HG03108 (cell line): ENCODE measurements at regions not wholly inside any gene's neighbourhood (a gene's known extent, or its start where the extent isn't known, plus 50 kb on each side); places are given as distances from the start of the nearest gene placed in this dataset.
A peak's percentile ranks its signal among the peaks of the same experiment; 100 is the strongest.
"Not testable (repeated sequence)": the region's sequence is repeated elsewhere in the genome, so short reads cannot be mapped to it uniquely, and the experiment has no call there.

Experiments
- ATAC-seq: cut with Tn5 transposase; IDR thresholded peaks from one replicate; pipeline ENCODE4 v1.9.1; 2021; ENCODE audit warnings: moderate library complexity; ENCODE audit not compliant: unreplicated experiment

- no peak for ATAC-seq
These were observed 209.8 kb downstream of the TPBG start for GRCh38 chr6:82573254-82573972.

GRCh38 chr6:82576284-82576683, 212.7 kb downstream of the TPBG start:
- no peak for ATAC-seq

- no peak for ATAC-seq
These were observed 220.6 kb downstream of the TPBG start for GRCh38 chr6:82584194-82584695.

- no peak for ATAC-seq
These were observed 221.2 kb downstream of the TPBG start for GRCh38 chr6:82584856-82585255.

GRCh38 chr6:82588020-82588419, 224.4 kb downstream of the TPBG start:
- ATAC-seq = no peak

GRCh38 chr6:82588859-82589412, 225.3 kb downstream of the TPBG start:
- ATAC-seq = no peak

GRCh38 chr6:82589509-82590206, 226.0 kb downstream of the TPBG start:
- peak; percentile 49 for ATAC-seq

- no peak for ATAC-seq
These were observed 233.6 kb downstream of the TPBG start for GRCh38 chr6:82597201-82597600.

- ATAC-seq = no peak
These were observed 239.2 kb downstream of the TPBG start for GRCh38 chr6:82602776-82603175.

GRCh38 chr6:82603871-82604270, 240.3 kb downstream of the TPBG start:
- ATAC-seq = no peak

GRCh38 chr6:82607998-82608725, 244.5 kb downstream of the TPBG start:
- no peak for ATAC-seq

GRCh38 chr6:82608781-82609180, 245.2 kb downstream of the TPBG start:
- ATAC-seq = no peak

GRCh38 chr6:82611751-82612150, 248.1 kb downstream of the TPBG start:
- ATAC-seq = no peak

GRCh38 chr6:82612475-82613039, 248.9 kb downstream of the TPBG start:
- no peak for ATAC-seq

GRCh38 chr6:82614518-82614917, 250.9 kb downstream of the TPBG start:
- no peak for ATAC-seq

GRCh38 chr6:82616386-82617028, 252.9 kb downstream of the TPBG start:
- no peak for ATAC-seq

- no peak for ATAC-seq
These were observed 254.0 kb downstream of the TPBG start for GRCh38 chr6:82617648-82618047.

- no peak for ATAC-seq
These were observed 256.0 kb downstream of the TPBG start for GRCh38 chr6:82619573-82619972.

- ATAC-seq = no peak
These were observed 258.8 kb downstream of the TPBG start for GRCh38 chr6:82622461-82622860.

- ATAC-seq = no peak
These were observed 260.6 kb downstream of the TPBG start for GRCh38 chr6:82624251-82624650.

- not testable (repeated sequence) for ATAC-seq
These were observed 263.3 kb downstream of the TPBG start for GRCh38 chr6:82626946-82627345.
